SK-N-SH (cell line): ENCODE measurements at regions not wholly inside any gene's neighbourhood (a gene's known extent, or its start where the extent isn't known, plus 50 kb on each side); places are given as distances from the start of the nearest gene placed in this dataset.

Source experiments
- CTCF ChIA-PET: fragments of 300-600, 350-600 bp; formaldehyde crosslinking; extraction: SDS; loops from one replicate; lab custom pipeline; 2021; lab: Yijun Ruan, JAX
- POLR2A ChIA-PET: fragments of 350-600 bp; sonication (Branson Sonifier 250); formaldehyde crosslinking; extraction: SDS; loops from one replicate; lab custom pipeline; 2020; ENCODE audit warnings: antibody characterized with exemption, inconsistent platforms; lab: Yijun Ruan, JAX
- DNase-seq: peaks from one replicate; pipeline ENCODE4 v3.0.0; 2012
- H2AFZ ChIP-seq: fragments of 200-600 bp; sonication (generic); 2 replicates; pipeline ENCODE4 v1.8.1; 2016; ENCODE audit warnings: antibody characterized with exemption, mild to moderate bottlenecking, low read depth
- H3F3A ChIP-seq: fragments of 200-600 bp; sonication (generic); replicated peaks from 2 replicates; pipeline ENCODE3; 2016; ENCODE audit warnings: antibody characterized with exemption, mild to moderate bottlenecking; ENCODE audit not compliant: insufficient read depth
- H3K27ac ChIP-seq, 2 experiments: fragments of 200-500 bp in 1 of 2; fragments of 200-600 bp in 1 of 2; sonication (Bioruptor generic) in 1 of 2; sonication (generic), shearing (Covaris generic) in 1 of 2; 2 replicates each; pipeline versions ENCODE4 v1.5.1 to v1.6.1; 2014 to 2016; ENCODE audit warnings: low read depth in 2 of 2, inconsistent platforms in 1 of 2, low read length in 1 of 2, mild to moderate bottlenecking in 1 of 2, mixed read lengths in 1 of 2
- H3K27me3 ChIP-seq: fragments of 200-600 bp; sonication (generic), shearing (Covaris generic); 2 replicates; pipeline ENCODE4 v1.6.1; 2016; ENCODE audit warnings: mixed run types; ENCODE audit not compliant: insufficient read depth
- H3K36me3 ChIP-seq, 2 experiments: fragments of 200-500 bp in 1 of 2; fragments of 200-600 bp in 1 of 2; sonication (Bioruptor generic) in 1 of 2; sonication (generic) in 1 of 2; replicated peaks in 1 of 2; 2 replicates each; pipeline versions ENCODE3 to v1.5.1; 2014 to 2016; ENCODE audit warnings: low read length in 1 of 2, mild to moderate bottlenecking in 1 of 2; ENCODE audit not compliant: insufficient read depth in 2 of 2, control insufficient read depth in 1 of 2
- H3K4me1 ChIP-seq, 2 experiments: fragments of 200-500 bp in 1 of 2; fragments of 200-600 bp in 1 of 2; sonication (Bioruptor generic) in 1 of 2; sonication (generic), shearing (Covaris generic) in 1 of 2; 2 replicates each; pipeline versions ENCODE4 v1.5.1 to v1.6.1; 2014 to 2016; ENCODE audit warnings: low read depth in 1 of 2, low read length in 1 of 2, mixed run types in 1 of 2; ENCODE audit not compliant: insufficient read depth in 2 of 2, control insufficient read depth in 1 of 2
- H3K4me2 ChIP-seq: fragments of 200-600 bp; sonication (generic), shearing (Covaris generic); 2 replicates; pipeline ENCODE4 v1.6.1; 2017; ENCODE audit warnings: mixed run types
- H3K4me3 ChIP-seq, 2 experiments: fragments of 200-500 bp in 1 of 2; fragments of 200-600 bp in 1 of 2; sonication (Bioruptor generic) in 1 of 2; sonication (generic), shearing (Covaris generic) in 1 of 2; 2 replicates each; pipeline versions ENCODE4 v1.5.1 to v1.8.1; 2014 to 2016; ENCODE audit warnings: low read depth in 2 of 2, inconsistent platforms in 1 of 2, low read length in 1 of 2, mild to moderate bottlenecking in 1 of 2, mixed read lengths in 1 of 2, moderate library complexity in 1 of 2
- H3K79me2 ChIP-seq: fragments of 200-600 bp; sonication (generic); 2 replicates; pipeline ENCODE4 v1.8.1; 2017; ENCODE audit warnings: mild to moderate bottlenecking; ENCODE audit not compliant: insufficient read depth
- H3K9ac ChIP-seq: fragments of 200-600 bp; sonication (generic); 2 replicates; pipeline ENCODE4 v1.6.1; 2017; ENCODE audit warnings: mixed run types
- H3K9me2 ChIP-seq: fragments of 200-600 bp; sonication (generic); 2 replicates; pipeline ENCODE4 v1.6.1; 2017; ENCODE audit warnings: mixed run types
- H3K9me3 ChIP-seq: fragments of 200-600 bp; sonication (generic); 2 replicates; pipeline ENCODE4 v1.6.1; 2017; ENCODE audit warnings: mixed run types, mild to moderate bottlenecking, moderate library complexity
- H4K20me1 ChIP-seq: fragments of 200-600 bp; sonication (generic); 2 replicates; pipeline ENCODE4 v1.6.1; 2017; ENCODE audit warnings: mild to moderate bottlenecking, mixed run types; ENCODE audit not compliant: insufficient read depth
- EZH2phosphoT487 ChIP-seq: fragments of 200-600 bp; sonication (generic); IDR thresholded peaks from 2 replicates; pipeline ENCODE4 v1.6.1; 2017; ENCODE audit warnings: low read depth, mixed run types, mild to moderate bottlenecking, antibody characterized with exemption, moderate library complexity, borderline replicate concordance
- FOXM1 ChIP-seq: IDR thresholded peaks from 2 replicates; pipeline ENCODE4 v1.4.0; 2012; ENCODE audit warnings: low read depth, mild to moderate bottlenecking
- MAX ChIP-seq: IDR thresholded peaks from 2 replicates; pipeline ENCODE4 v1.4.0; 2012; ENCODE audit warnings: low read depth
- NFIC ChIP-seq: IDR thresholded peaks from 2 replicates; pipeline ENCODE4 v1.4.0; 2012; ENCODE audit warnings: borderline replicate concordance
- NRF1 ChIP-seq: IDR thresholded peaks from 2 replicates; pipeline ENCODE4 v1.6.1; 2012; ENCODE audit warnings: low read depth, mild to moderate bottlenecking, low read length
- RAD21 ChIP-seq: IDR thresholded peaks from 2 replicates; pipeline ENCODE4 v1.6.1; 2012; ENCODE audit warnings: mild to moderate bottlenecking, low read length
- RCOR1 ChIP-seq: fragments of 150-350 bp; IDR thresholded peaks from 2 replicates; pipeline ENCODE4 v1.6.1; 2017; ENCODE audit warnings: antibody characterized with exemption, low read length
- REST ChIP-seq: IDR thresholded peaks from 2 replicates; pipeline ENCODE4 v1.6.1; 2012; ENCODE audit warnings: mild to moderate bottlenecking, low read depth, low read length, moderate library complexity
- RXRA ChIP-seq: IDR thresholded peaks from 2 replicates; pipeline ENCODE4 v1.4.0; 2012; ENCODE audit warnings: low read depth, mild to moderate bottlenecking, borderline replicate concordance
- SMC3 ChIP-seq: IDR thresholded peaks from 2 replicates; pipeline ENCODE4 v1.6.1; 2012; ENCODE audit warnings: low read depth, low read length, improper control_type of control experiment
- USF2 ChIP-seq: fragments of 150-350 bp; IDR thresholded peaks from 2 replicates; pipeline ENCODE4 v1.6.1; 2017; ENCODE audit warnings: antibody characterized with exemption, low read length, low read depth, borderline replicate concordance

DNA sequence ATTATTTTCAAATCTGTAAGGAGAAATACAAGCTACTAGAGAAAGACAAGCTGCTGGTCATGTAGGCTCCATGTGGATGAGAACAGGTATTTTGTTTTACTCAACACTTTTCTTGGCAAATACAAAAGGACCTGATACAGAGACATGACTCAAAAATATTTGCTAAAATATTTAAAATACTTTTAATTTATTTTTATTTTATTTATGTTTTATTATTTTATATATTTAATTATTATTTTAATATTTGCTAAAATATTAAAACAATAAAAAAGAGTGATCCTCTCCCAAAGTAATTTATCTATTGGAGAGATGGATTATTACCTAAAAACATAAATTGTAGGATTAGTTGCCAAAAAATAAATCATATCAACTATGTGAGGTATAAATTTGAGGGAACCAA is 808.9 kb upstream of the SEL1L start:
- no peaks in the 10 kb centered on the region for H4K20me1 ChIP-seq
- DNase-seq, result no peak
- H2AFZ ChIP-seq, result no peak overlapping the region
- POLR2A ChIA-PET, result no interaction called here
- no peak overlapping the region for H3K27ac ChIP-seq
- no peak overlapping the region for H3K9ac ChIP-seq
- H3K4me1 ChIP-seq, result no peaks in the 10 kb centered on the region
- H3K4me3 ChIP-seq, result no peak overlapping the region
- no peaks in the 10 kb centered on the region for H3K36me3 ChIP-seq
- H3K9me3 ChIP-seq, result no peaks in the 10 kb centered on the region
- H3K9me2 ChIP-seq, result no peaks in the 10 kb centered on the region
- H3K27me3 ChIP-seq, result no peaks in the 10 kb centered on the region
- CTCF ChIA-PET, result no interaction called here
- no peak overlapping the region for H3K4me2 ChIP-seq
- no peak for TF ChIP-seq RCOR1
- TF ChIP-seq RAD21, result no peak
- no peak for TF ChIP-seq USF2
- TF ChIP-seq RXRA, result no peak
- TF ChIP-seq NRF1, result no peak
- no peak for TF ChIP-seq NFIC
- TF ChIP-seq SMC3, result no peak
- TF ChIP-seq FOXM1, result no peak
- no peak for TF ChIP-seq MAX
- TF ChIP-seq, all 33 proteins: peak for 0
- H3F3A ChIP-seq, result no peaks in the 10 kb centered on the region
- H3K79me2 ChIP-seq, result no peaks in the 10 kb centered on the region

DNA sequence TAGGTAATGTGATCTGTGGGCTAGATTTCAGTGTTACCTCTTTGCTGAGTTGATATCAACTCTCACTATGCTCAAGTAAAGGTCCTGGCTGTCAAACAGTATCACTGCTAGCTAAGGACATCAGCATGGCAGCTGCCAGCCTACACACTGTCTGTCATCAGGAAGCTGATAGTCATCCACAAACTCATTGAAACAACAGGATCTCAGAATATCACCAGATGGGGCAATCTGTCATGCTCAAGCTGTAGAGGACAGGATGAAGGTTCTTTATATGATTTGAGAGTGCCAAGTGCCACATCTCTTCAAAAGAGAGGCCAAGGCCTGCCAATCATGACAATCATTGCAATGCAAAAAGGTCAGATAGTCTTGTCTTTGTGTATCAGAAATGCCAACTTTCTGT is 811.5 kb upstream of the SEL1L start:
- TF ChIP-seq EZH2phosphoT487 (no peak), RCOR1 (no peak), REST (no peak), MAX (no peak)
- no peak for DNase-seq
- no peak overlapping the region for H3K9ac ChIP-seq
- no peak overlapping the region for H2AFZ ChIP-seq
- POLR2A ChIA-PET, result no interaction called here
- no peaks in the 10 kb centered on the region for H4K20me1 ChIP-seq
- H3K27me3 ChIP-seq, result no peaks in the 10 kb centered on the region
- no peaks in the 10 kb centered on the region for H3K9me3 ChIP-seq
- H3K9me2 ChIP-seq, result no peaks in the 10 kb centered on the region
- no peaks in the 10 kb centered on the region for H3F3A ChIP-seq
- H3K79me2 ChIP-seq, result no peaks in the 10 kb centered on the region
- H3K4me2 ChIP-seq, result no peak overlapping the region
- H3K4me3 ChIP-seq, result no peak overlapping the region
- CTCF ChIA-PET, result no interaction called here
- no peaks in the 10 kb centered on the region for H3K4me1 ChIP-seq
- H3K27ac ChIP-seq, result no peak overlapping the region
- H3K36me3 ChIP-seq, result no peaks in the 10 kb centered on the region
